IPS-18c (cell line): ENCODE measurements at regions not wholly inside any gene's neighbourhood (a gene's known extent, or its start where the extent isn't known, plus 50 kb on each side); places are given as distances from the start of the nearest gene placed in this dataset.

Experiments
- H3K4me3 ChIP-seq: 2 replicates; pipeline ENCODE4 v1.7.0; 2013; ENCODE audit warnings: low read depth, mild to moderate bottlenecking, low read length, moderate library complexity; ENCODE audit not compliant: insufficient read depth
- H3K9me3 ChIP-seq: one replicate; pipeline ENCODE4 v1.6.1; 2013; ENCODE audit warnings: mild to moderate bottlenecking, low read length, moderate library complexity; ENCODE audit not compliant: control insufficient read depth, insufficient read depth

GRCh38 chr5:107204413-107204812 is 466.3 kb downstream of the EFNA5 start:
- H3K9me3 ChIP-seq: no peaks in the 10 kb centered on the region

GRCh38 chr5:107203243-107203642 is 467.5 kb downstream of the EFNA5 start:
- H3K9me3 ChIP-seq: no peaks in the 10 kb centered on the region
- no peak overlapping the region for H3K4me3 ChIP-seq

More at GRCh38 chr5:107204413-107204812, 466.3 kb downstream of the EFNA5 start:
- H3K4me3 ChIP-seq: no peak overlapping the region

- no peak overlapping the region for H3K4me3 ChIP-seq
- no peaks in the 10 kb centered on the region for H3K9me3 ChIP-seq
Observed at GRCh38 chr5:107199756-107200155, 471.0 kb downstream of the EFNA5 start.

GRCh38 chr5:107196500-107197059 is 474.2 kb downstream of the EFNA5 start:
- Histone ChIP-seq H3K9me3 (no peaks in the 10 kb centered on the region), H3K4me3 (no peak overlapping the region)

GRCh38 chr5:107195890-107196395 is 474.8 kb downstream of the EFNA5 start:
- H3K4me3 ChIP-seq: no peak overlapping the region
- H3K9me3 ChIP-seq: no peaks in the 10 kb centered on the region

- H3K9me3 ChIP-seq: peaks cover 2% of the 10 kb centered on the region
Observed at GRCh38 chr5:107184871-107185270, 485.9 kb downstream of the EFNA5 start.

GRCh38 chr5:107184066-107184465 is 486.7 kb downstream of the EFNA5 start:
- no peak overlapping the region for H3K4me3 ChIP-seq

More at GRCh38 chr5:107184871-107185270, 485.9 kb downstream of the EFNA5 start:
- H3K4me3 ChIP-seq: no peak overlapping the region

GRCh38 chr5:107170620-107171019 is 500.1 kb downstream of the EFNA5 start:
- Histone ChIP-seq H3K9me3 (peaks cover 4% of the 10 kb centered on the region), H3K4me3 (no peak overlapping the region)

More at GRCh38 chr5:107184066-107184465, 486.7 kb downstream of the EFNA5 start:
- peaks cover 2% of the 10 kb centered on the region for H3K9me3 ChIP-seq

- Histone ChIP-seq H3K9me3 (peaks cover 4% of the 10 kb centered on the region), H3K4me3 (no peak overlapping the region)
Observed at GRCh38 chr5:107169867-107170266, 500.9 kb downstream of the EFNA5 start.

- Histone ChIP-seq H3K9me3 (no peaks in the 10 kb centered on the region), H3K4me3 (no peak overlapping the region)
Observed at GRCh38 chr5:107168848-107169752, 501.6 kb downstream of the EFNA5 start.

- H3K9me3 ChIP-seq: no peaks in the 10 kb centered on the region
- H3K4me3 ChIP-seq: no peak overlapping the region
Observed at GRCh38 chr5:107168086-107168485, 502.7 kb downstream of the EFNA5 start.

GRCh38 chr5:107165296-107165695 is 505.4 kb downstream of the EFNA5 start:
- Histone ChIP-seq H3K4me3 (no peak overlapping the region), H3K9me3 (no peaks in the 10 kb centered on the region)

GRCh38 chr5:107157809-107158208 is 512.9 kb downstream of the EFNA5 start:
- Histone ChIP-seq H3K4me3 (no peak overlapping the region), H3K9me3 (no peaks in the 10 kb centered on the region)

- Histone ChIP-seq H3K9me3 (no peaks in the 10 kb centered on the region), H3K4me3 (no peak overlapping the region)
Observed at GRCh38 chr5:107155707-107156106, 515.0 kb downstream of the EFNA5 start.

- Histone ChIP-seq H3K9me3 (no peaks in the 10 kb centered on the region), H3K4me3 (no peak overlapping the region)
Observed at GRCh38 chr5:107154593-107154992, 516.1 kb downstream of the EFNA5 start.

GRCh38 chr5:107153283-107153682 is 517.5 kb downstream of the EFNA5 start:
- no peak overlapping the region for H3K4me3 ChIP-seq
- H3K9me3 ChIP-seq: no peaks in the 10 kb centered on the region

GRCh38 chr5:107149243-107150005 is 521.3 kb downstream of the EFNA5 start:
- H3K4me3 ChIP-seq: no peak overlapping the region

More at GRCh38 chr5:107149243-107150005, 521.3 kb downstream of the EFNA5 start:
- H3K9me3 ChIP-seq: no peaks in the 10 kb centered on the region
